ENCODE measurements at regions not wholly inside any gene's neighbourhood (a gene's known extent, or its start where the extent isn't known, plus 50 kb on each side); places are given as distances from the start of the nearest gene placed in this dataset.
"Not testable (repeated sequence)": the region's sequence is repeated elsewhere in the genome, so short reads cannot be mapped to it uniquely, and the experiment has no call there.

- intact Hi-C loops (cut with DNase I; ENCODE audit: low total_unique reads) (no loop called here), in situ Hi-C loops (cut with MboI; ENCODE audit: low pct_ligation_motif_present in 1 of 4, low pct_unique_long_range_greater_than_20kb in 1 of 4, low sequenced_read_pairs in 3 of 4) (no loop called here)
- no peaks in the 10 kb centered on the region for H3K4me1 ChIP-seq
- WGBS, 2 donors (ENCODE audit: low coverage in 1 of 2), result 58 to 62% methylated on average over 4 of the region's 4 CpGs
- no peaks in the 10 kb centered on the region for H3K36me3 ChIP-seq
- no peak overlapping the region for H3K4me3 ChIP-seq
- no peak for DNase-seq
- H3K27me3 ChIP-seq, result no peaks in the 10 kb centered on the region
- H3K9me3 ChIP-seq, result no peaks in the 10 kb centered on the region
- no peak for TF ChIP-seq EP300 (IDR thresholded peaks at IDR 0.05; ENCODE audit: low read depth)
- TF ChIP-seq POLR2A (IDR thresholded peaks at IDR 0.05), result no peak
- no peak for TF ChIP-seq CTCF (IDR thresholded peaks at IDR 0.05)
- TF ChIP-seq POLR2AphosphoS5 (IDR thresholded peaks at IDR 0.05), result no peak
- no peak overlapping the region for H3K27ac ChIP-seq
Observed at GRCh38 chr5:109630093-109630492, 59.6 kb upstream of the MAN2A1 start.

- Histone ChIP-seq H3K9me3 (no peaks in the 10 kb centered on the region), H3K27me3 (no peaks in the 10 kb centered on the region), H3K36me3 (no peaks in the 10 kb centered on the region), H3K4me3 (no peak overlapping the region), H3K27ac (no peak overlapping the region), H3K4me1 (no peaks in the 10 kb centered on the region)
- intact Hi-C loops (cut with DNase I; ENCODE audit: low total_unique reads), result no loop called here
- 80 to 91% methylated on average over 3 of the region's 3 CpGs for WGBS, 2 donors (ENCODE audit: low coverage in 1 of 2)
- in situ Hi-C loops (cut with MboI; ENCODE audit: low pct_ligation_motif_present in 1 of 4, low pct_unique_long_range_greater_than_20kb in 1 of 4, low sequenced_read_pairs in 3 of 4), result no loop called here
- TF ChIP-seq EP300 (IDR thresholded peaks at IDR 0.05; ENCODE audit: low read depth), result no peak
- no peak for DNase-seq
Observed at GRCh38 chr5:109628591-109628990, 61.1 kb upstream of the MAN2A1 start.

GRCh38 chr5:109621266-109621665, 68.5 kb upstream of the MAN2A1 start:
- H3K4me1 ChIP-seq; H3K27ac ChIP-seq; H3K4me3 ChIP-seq; intact Hi-C loops (cut with DNase I; ENCODE audit: low total_unique reads); H3K36me3 ChIP-seq; H3K27me3 ChIP-seq; H3K9me3 ChIP-seq; DNase-seq; in situ Hi-C loops (cut with MboI; ENCODE audit: low pct_ligation_motif_present in 1 of 4, low pct_unique_long_range_greater_than_20kb in 1 of 4, low sequenced_read_pairs in 3 of 4): not testable (repeated sequence)
- 84 to 89% methylated on average over 5 of the region's 5 CpGs for WGBS, 2 donors (ENCODE audit: low coverage in 1 of 2)

DNA sequence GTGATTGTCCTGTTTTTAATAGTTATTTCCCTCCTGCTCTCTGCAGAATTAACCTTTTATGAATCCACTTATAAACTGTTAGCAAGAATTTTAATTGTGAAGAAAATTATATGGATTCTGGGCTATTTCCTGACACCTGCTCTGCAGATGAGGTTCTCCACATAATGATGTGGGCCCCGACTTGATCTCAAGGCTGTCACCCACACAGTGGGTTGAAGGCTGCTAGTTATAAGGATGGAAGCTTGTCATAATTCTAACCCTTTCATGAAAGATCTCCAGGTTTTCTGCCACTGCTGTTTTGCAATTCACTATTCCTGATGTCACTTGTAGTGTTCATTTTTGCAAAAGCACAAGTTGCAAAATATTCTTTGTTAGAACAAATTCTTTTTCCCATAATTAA, 69.1 kb upstream of the MAN2A1 start:
- H3K27ac ChIP-seq, result no peak overlapping the region

GRCh38 chr5:109619606-109620005, 70.1 kb upstream of the MAN2A1 start:
- Histone ChIP-seq H3K4me3 (no peak overlapping the region), H3K9me3 (no peaks in the 10 kb centered on the region), H3K36me3 (no peaks in the 10 kb centered on the region), H3K27me3 (no peaks in the 10 kb centered on the region), H3K27ac (no peak overlapping the region), H3K4me1 (no peaks in the 10 kb centered on the region)
- TF ChIP-seq CTCF (IDR thresholded peaks at IDR 0.05) (no peak), POLR2AphosphoS5 (IDR thresholded peaks at IDR 0.05) (no peak)
- intact Hi-C loops (cut with DNase I; ENCODE audit: low total_unique reads) (no loop called here), in situ Hi-C loops (cut with MboI; ENCODE audit: low pct_ligation_motif_present in 1 of 4, low pct_unique_long_range_greater_than_20kb in 1 of 4, low sequenced_read_pairs in 3 of 4) (no loop called here)
- no peak for DNase-seq

More for the DNA sequence above, 69.1 kb upstream of the MAN2A1 start:
- H3K27me3 ChIP-seq, result no peaks in the 10 kb centered on the region
- DNase-seq, result no peak
- no peaks in the 10 kb centered on the region for H3K36me3 ChIP-seq
- H3K4me1 ChIP-seq, result no peaks in the 10 kb centered on the region
- in situ Hi-C loops (cut with MboI; ENCODE audit: low pct_ligation_motif_present in 1 of 4, low pct_unique_long_range_greater_than_20kb in 1 of 4, low sequenced_read_pairs in 3 of 4) (no loop called here), intact Hi-C loops (cut with DNase I; ENCODE audit: low total_unique reads) (no loop called here)
- TF ChIP-seq POLR2A (IDR thresholded peaks at IDR 0.05) (no peak), CTCF (IDR thresholded peaks at IDR 0.05) (no peak), POLR2AphosphoS5 (IDR thresholded peaks at IDR 0.05) (no peak), EP300 (IDR thresholded peaks at IDR 0.05; ENCODE audit: low read depth) (no peak)
- WGBS, 2 donors (ENCODE audit: low coverage in 1 of 2), result 74% methylated on average over 1 of the region's 1 CpG; no CpG with 5 or more reads in 1 of the 2 donors
- H3K4me3 ChIP-seq, result no peak overlapping the region
- H3K9me3 ChIP-seq, result no peaks in the 10 kb centered on the region
